GF-D8 (cell line): ENCODE measurements at regions not wholly inside any gene's neighbourhood (a gene's known extent, or its start where the extent isn't known, plus 50 kb on each side); places are given as distances from the start of the nearest gene placed in this dataset.

Source experiments
- DNase-seq: peaks from one replicate; lab custom pipeline; 2025; lab: John Stamatoyannopoulos, UW

DNA sequence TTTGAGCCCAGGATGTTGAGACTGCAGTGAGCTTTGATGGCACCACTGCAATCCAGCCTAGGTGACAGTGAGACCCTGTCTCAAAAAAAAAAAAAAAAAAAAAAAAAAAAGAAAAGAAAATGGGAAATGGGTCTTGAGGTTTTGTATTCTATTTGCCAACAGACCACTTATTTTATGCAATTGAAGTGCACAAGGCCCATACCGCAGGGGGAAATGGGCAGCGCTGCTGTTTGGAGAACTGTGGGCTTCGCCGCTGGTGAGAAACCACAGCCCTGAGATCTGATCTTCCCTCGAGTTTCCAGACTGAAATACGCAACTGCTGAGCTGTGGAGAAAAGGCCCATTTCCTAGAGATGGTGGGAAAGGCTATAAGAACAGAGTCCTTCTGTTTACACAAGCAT is 512.0 kb downstream of the TCERG1L start:
- peak; percentile 62 for DNase-seq

DNA sequence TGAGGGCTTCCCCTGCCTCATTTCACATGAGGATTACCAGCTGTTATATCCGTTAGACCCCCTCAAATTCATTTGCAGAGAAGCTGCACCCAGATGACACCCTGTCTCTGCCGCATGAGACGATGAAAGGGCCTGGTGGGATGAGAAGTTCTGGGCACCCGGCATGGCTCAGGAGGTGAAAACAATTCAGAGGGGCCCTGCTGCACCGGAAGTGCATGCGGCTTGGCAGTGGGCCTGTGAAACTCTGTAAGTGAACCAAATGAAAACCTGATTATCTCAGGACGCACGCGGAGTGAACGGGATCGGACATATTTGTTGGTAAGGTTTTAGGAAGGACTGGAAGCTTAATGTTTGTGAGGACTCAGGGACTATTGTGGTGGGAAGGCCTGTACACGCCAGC is 511.2 kb downstream of the TCERG1L start:
- DNase-seq, result no peak

DNA sequence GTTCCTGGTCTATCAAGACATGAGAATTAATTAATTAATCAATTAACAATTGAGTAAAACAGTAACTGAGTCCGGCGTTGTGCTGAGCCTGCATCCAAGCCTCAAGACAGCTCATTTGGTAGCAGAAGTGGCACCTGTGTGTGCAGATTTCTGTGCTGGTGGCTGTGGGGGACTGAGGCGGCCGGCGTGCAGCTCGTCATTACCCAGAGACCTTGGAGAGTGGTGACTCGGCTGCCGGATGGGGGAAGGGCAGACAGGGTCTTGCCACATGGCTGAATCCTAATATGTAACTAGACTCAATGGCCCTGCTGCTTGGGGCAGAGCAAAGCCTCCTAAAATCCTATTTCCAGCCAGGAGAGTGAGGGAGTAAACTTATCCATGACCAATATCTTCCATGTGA is 510.2 kb downstream of the TCERG1L start:
- no peak for DNase-seq

DNA sequence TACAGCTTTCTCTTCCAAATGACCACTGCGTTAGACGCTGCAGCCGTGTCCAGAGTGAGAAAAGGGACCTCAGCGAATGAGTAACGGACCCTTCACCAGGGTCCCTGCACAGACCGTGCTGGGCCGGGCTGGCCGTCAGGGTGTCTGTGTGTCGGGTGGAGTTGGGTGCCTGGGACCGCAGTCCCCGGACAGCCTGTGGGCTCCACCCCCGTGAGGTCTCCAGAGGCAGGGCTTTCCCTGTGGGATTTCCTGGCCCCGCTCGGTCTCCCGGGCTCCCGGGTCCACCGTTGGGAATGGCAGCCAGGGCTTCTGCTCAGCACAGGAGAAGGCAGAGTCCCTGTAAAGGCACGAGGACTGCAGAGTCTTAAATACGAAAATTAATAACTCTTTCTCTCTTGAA is 509.7 kb downstream of the TCERG1L start:
- no peak for DNase-seq

DNA sequence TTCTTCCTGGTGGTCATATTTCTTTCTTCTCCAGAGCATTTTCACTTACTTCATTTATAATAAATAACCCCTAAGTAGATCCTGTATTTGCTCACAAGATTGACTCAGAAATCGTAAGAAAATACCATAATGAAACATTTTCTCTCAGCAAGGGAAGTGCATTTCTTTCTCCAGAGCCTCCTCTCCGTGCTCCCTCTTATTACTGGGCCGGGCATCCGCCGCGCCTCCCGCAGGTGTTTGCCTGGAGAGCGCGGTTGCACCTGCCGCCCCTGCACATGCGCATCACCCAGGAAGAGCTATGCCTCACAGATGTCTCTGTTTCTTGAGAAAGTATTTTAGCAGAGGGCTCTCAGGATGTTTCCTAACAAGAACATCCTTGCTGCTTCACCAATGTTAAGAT is 509.2 kb downstream of the TCERG1L start:
- no peak for DNase-seq

DNA sequence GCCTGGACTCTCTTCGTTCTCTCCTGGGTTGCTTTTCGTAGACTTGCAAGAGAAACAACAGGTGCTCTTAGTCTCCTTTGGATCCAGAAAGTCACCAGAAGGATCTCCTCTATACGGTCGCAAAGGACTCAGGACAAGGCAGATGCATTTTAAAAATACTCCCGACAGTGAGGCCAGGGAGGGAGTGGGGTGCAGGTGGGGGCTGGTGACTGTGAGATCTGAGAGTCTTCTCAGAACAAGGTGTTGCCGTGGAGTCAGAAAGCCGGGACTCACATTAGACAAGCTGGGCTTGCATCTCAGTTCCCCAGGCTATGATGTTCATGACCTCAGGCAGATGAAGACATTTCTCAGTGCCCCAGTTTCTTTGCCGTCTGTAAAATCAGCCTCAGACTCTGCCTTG is 507.2 kb downstream of the TCERG1L start:
- no peak for DNase-seq

DNA sequence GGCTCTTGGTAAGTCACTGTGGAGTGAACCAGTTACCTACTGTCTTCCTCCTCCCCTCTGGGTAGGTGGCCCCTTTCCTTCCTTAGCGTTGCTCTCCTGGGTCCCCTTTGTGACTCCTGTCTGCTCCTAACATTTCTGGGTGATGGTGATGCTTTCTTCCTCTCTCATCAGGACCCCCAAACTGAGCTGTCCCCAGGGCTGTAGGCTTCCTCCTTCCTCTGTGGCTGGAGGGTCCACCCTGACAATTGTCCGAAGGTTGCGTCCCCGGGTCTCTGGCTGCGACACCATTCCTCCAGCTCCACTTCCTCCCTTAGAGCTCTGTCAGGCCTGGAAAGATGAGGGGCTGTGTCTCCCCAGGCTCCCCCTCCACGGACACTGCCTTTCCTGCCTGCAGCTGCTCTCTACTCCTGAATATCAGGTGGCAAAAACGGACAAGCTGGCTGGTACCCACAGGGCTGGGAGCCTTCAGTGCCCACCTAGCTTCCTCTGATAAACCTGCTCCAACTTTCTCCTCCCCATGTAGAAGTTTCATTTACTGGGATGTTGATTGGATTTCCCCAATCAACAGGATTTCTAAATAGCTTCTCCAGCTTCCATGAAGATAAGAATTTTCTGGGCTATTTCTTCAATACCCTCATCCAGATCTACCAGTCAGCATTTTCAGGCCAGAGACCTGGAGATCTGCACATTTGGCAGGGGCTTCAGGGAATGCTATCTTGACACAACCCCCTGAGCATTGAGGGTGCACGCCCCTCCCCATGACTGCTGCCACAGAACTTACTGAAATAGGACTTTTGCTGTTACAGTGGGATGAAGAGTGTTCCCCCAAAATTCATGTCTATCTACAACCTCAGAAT is 506.5 kb downstream of the TCERG1L start:
- no peak for DNase-seq

DNA sequence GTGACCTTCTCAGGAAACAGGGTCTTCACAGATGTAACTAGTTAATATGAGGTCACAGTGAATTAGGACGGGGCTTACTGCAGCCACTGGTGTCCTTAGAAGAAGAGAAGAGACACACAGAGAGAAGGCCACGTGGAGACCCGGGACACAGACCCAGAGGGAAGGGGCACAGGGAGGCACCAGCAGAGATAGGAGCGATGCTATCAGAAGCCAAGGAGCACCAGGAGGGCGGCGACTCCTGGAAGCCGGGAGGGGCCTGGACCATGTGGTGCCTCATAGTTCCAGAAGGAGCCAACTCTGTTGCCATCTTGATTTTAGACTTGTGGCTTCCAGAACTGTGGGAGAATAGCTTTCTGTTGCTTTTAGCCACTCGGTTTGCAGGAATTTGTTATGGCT is 505.9 kb downstream of the TCERG1L start:
- DNase-seq, result no peak

DNA sequence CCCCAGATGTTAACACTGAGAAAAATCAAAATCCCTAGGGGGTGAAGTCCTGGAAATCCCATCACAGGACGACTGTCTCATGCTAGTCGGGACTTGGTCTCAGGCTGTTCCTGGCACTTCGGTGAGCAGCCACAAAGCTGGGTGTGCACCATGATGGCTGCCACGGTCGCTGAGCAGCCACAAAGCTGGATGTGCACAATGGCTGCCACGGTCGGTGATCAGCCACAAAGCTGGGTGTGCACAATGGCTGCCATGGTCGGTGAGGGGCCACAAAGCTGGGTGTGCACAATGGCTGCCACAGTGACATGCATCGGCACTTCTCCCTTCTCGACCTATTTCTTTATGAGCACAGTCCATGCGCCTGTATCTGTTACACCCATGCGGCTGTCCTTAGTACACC is 505.1 kb downstream of the TCERG1L start:
- no peak for DNase-seq

DNA sequence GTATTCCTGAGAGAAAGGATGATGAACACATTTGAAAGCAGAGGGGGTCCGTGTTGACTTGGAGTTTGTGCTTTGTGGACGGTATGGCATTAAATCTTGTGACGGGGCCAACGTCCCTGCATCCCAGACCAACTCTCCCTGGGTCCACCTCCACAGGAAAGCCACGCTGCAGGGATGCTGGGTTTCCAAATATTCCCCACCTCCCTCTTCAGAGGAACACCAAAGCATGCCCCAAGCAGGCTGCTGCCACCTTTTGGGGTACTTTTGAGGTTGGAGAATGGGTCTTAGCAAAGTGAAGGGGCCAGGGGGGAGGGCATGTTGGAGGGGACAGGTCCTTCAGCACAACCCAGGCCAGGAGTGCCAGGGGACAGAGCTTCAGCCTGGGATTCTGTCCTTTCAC is 504.4 kb downstream of the TCERG1L start:
- DNase-seq, result no peak

DNA sequence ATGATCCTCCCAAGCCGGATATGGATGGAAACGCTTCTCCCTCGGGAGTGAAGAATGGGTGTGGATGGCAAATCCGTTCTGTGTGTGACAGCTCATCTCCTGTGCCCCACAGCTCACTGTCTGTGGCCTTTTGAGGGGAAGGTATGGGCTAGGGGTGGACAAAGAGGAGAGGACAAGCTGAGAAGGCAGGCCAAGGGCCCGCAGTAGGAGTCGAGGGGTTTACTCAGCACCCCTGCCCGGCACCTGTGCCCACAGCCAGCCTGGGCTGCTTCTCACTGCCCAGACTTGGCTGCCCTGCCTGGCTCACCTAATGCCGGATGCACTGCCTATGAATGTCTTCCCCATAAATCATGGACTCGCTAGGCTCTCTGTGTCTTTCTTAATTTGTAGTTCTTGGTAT is 503.8 kb downstream of the TCERG1L start:
- no peak for DNase-seq

DNA sequence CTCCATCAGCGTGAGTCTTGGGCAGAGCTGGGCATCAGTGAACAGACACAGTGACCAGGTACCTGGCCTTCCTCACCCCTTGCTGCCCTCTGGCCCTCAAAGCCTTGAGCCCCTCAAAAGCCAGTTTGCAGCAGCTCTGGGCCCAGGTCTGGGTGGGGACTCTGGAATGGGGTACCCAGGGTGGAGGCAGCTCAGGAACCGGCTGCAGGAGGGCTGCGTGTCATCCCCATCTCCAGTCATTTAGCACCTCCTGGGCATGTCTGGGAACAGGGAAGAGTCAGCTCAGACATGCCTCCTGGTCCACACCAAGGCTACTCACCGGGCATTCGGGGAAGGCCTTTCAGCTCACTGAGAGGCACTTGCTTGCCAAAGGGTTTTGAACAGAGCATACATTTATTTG is 503.3 kb downstream of the TCERG1L start:
- DNase-seq, result no peak

DNA sequence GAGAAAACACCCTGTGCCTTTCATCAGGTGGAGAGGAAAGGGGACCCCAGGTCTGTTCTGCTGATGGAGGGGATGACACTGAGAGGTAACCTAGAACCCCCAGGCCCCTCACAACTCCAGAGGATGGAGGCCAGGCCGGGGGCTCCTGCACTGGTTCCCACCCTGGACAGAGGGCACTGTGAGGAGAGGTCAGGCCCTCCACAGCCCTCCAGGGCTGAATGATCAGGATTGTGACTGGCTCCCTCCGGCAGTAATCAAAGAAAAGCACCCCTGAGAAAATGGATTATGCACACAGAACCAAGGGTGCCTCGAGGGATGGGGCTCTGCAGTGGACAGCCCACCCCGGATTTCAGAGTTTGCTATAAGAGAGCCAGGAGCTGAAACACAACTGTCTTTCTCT is 502.8 kb downstream of the TCERG1L start:
- no peak for DNase-seq

DNA sequence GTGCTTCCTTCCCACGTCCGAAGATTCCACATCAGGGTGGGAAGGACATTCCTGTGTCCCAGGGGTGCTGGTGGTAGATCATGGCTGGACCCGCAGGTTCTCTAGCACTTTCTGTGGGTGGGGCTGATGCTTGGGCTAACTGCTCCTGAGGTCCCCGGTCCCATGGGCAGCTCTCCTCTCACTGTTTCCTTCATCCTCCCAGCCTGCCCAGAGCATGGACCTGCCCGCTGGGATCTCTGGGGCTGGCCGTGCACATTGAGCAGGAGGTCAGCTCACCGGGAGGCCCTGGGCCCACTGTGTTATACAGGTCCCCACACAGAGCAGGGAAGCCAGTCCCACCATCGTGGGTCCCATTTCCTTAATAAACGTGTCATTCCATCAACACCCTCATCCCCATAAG is 502.3 kb downstream of the TCERG1L start:
- DNase-seq, result no peak

DNA sequence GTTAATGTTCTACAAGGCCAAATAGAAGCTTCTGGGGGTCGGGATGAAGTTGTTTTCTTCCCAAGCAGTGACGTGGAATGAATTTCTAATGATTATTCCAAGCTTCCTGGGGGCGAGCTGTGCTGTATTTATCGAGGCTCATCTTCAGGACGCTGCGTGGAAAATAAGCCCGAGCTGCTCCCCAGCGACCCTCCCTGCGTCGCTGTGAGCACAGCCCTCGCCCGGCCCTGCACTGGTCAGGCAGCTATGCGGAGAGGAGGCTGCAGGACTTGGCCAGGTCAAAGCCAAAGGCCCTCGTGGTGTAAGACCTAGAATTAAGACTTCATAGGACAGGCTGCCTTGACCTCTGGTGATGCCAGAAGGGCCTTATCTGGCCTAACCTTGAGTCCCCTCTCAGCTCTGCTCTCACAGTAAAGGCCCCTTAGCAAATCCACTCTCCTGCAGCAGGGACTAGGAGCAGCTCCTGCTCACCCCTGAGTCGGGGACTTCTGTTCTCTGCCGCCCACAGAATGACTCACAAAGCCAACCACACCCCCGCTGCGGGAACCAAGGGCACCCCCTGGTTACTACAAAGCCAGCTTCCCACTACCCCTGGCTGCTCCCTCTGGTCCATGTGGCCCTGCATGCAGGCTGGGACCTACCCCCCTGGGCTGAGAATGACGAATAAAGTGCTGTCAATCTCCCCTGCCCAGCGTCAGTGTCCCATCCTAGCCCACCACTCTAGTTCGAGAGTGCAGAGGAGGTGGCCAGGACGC is 501.6 kb downstream of the TCERG1L start:
- no peak for DNase-seq

DNA sequence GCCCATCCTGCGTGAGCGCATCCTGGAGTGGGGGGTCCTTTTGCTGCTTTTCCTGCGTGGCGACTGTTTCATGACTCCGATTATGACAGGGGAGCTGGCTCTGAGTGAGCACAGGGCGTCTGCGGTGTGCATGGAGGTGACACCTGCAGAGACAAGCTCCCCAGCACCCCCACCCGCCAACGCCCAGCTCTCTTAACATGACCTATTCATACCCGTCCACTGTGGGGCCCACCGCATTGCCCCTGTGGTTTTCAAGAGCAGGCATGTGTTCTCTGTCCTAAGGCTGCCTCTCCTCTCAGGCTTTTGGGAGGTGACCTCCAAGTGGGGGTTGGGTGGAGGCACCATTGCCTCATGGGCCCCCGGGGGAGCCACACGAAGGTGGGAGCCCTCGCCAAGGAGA is 500.7 kb downstream of the TCERG1L start:
- no peak for DNase-seq

DNA sequence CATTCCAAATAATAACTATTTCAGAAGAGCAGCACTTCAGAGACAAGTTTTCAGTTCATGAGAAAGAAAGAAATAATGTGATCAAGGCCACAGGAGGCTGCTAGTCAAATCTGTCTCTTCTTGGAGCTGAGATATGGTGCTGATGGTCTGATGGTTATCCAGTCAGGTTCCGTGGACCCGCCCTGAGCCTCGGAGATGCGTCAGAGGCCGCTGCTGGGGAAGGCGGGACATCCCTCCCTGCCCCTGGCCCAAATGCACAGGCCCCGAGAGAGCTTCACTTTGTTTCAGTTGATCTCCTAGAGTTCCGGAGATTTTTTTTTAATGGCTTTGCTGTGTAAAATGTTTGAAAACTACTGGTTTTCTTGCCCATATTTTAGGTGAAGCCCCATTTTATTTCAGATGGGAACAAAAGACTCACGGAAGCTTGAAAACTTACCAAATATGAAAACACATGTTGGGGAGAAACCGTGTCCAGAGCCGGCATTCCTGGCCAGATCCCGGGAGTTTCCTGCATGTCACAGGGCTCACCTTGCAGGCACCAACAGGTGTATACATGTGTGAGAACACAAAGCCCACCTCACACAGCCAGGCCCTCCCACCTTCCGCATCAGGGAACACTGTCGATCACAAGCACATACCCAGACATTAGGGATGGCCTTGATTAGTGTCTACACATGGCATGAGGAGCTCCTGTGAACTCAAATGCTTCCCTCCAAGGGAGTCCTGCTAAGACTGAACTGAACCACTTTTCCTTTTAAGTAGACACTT is 499.0 kb downstream of the TCERG1L start:
- no peak for DNase-seq

DNA sequence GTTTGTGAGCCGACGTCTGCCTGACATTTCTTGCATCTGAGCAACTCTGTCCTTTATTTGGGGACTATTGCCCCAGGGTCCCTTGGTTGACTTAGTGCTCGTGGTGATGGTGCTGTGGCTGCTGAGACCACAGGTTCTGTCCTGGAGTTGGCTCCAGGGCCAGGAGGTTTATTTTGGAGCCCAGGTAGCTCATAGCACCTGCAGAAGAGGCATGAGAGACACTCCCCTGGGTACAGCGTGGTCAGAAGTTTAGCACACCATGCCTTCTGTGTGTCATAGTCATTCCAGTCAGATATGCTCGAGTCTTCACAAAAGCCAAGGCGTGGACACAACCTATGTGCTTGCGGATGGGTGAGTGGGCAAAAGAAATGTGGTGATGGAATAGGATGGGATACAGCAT is 496.9 kb downstream of the TCERG1L start:
- no peak for DNase-seq

DNA sequence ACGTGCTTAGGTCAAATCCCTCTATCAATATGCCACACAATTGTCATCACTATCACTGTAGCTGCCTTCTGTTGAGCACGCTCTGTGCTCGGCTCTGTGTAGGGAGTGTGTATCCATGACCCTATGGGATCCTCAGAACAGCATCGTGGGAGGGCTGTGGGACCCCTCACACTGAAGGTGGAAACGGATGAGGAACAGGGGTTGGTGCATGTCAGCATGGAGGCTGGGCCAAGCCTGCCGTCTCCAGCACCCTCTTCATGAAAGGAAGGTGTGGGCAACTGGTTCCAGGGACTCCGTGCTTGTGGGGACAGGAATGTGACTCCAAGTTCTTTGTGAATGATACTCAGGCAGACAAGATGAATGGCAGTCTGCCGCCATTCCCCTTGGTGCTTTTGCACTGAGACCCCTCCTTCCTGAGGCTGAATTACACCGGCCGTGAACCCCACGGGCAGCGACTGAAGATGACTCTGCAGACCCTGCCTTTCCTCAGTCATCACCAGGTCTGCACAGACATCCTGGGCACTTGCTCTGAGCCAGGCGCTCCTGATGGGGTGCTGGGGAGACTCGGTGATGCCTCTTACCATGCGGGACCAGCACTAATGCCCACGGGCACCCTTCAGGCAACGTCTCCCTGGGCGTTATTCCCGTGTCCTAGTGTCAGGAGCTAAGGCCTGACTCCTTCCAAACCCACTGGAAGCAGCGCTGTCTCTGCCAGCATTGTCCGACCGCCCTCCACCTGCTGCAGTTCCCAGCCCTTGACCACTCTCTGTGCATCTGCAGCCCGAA is 495.2 kb downstream of the TCERG1L start:
- DNase-seq, result no peak

DNA sequence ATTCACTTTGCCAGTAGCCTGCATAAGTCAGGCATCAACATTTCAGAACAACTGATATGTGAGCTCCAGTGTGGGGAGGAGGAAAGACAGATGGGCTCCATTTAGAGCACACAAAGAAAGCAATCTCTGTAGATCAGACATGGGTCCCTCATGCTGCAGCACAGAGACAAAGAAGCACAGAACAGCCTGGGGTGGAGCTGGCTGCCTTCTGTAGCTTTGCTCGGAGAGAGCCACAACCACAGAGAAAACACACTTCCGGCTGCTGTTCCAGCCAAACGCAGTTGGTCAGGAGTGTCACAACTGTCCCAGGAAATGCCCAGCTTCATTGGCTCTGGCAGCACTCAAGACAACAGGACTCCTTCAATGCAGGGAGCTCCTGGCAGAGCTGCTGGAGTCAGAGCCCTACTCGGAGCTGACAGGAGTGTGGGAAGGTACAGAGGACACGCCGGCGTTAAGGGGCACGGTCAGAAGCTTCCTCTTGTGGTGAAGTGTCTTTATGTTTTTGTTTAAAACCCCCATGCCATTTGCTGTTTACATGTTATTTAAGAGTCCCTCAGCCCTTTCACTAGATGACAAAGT is 494.4 kb downstream of the TCERG1L start:
- DNase-seq, result no peak

DNA sequence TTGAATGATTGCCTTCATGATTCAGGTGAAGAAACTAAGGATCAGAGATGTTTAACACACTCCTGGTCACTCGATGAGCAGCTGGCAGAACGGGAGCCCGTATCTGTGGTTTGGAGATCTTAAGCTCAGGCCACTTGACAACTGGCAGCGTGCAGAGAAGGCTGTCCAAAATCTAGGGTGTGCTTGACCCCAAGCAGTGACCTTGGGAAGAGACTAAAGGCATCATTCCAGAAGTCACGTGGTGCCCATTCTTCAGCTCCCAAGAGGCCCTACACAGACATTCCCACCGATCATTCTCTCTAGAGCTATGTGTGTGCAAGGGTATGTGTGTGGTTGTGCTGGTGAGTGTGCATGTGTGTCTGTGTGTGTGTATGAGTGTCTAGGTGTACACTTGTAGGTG is 493.8 kb downstream of the TCERG1L start:
- no peak for DNase-seq
